Skeletal muscle tissue (tissue), 3 donors: ENCODE measurements at regions not wholly inside any gene's neighbourhood (a gene's known extent, or its start where the extent isn't known, plus 50 kb on each side); places are given as distances from the start of the nearest gene placed in this dataset.

Experiments
- H3K27ac ChIP-seq: one replicate; pipeline ENCODE4 v1.7.0; 2013; ENCODE audit warnings: mild to moderate bottlenecking, low read depth, low read length, inconsistent platforms
- H3K27me3 ChIP-seq, 3 donors: one replicate each; pipeline ENCODE4 v1.7.0; 2013; ENCODE audit warnings: low read length in 3 of 3; ENCODE audit not compliant: control insufficient read depth in 3 of 3, insufficient read depth in 3 of 3
- H3K36me3 ChIP-seq, 3 donors: one replicate each; pipeline ENCODE4 v1.7.0; 2013; ENCODE audit warnings: low read length in 3 of 3; ENCODE audit not compliant: control insufficient read depth in 3 of 3, insufficient read depth in 3 of 3
- H3K4me1 ChIP-seq, 3 donors: one replicate each; pipeline ENCODE4 v1.7.0; 2013; ENCODE audit warnings: low read length in 3 of 3, mild to moderate bottlenecking in 3 of 3; ENCODE audit not compliant: control insufficient read depth in 3 of 3, insufficient read depth in 3 of 3
- H3K4me3 ChIP-seq, 3 donors: one replicate each; pipeline ENCODE4 v1.7.0; 2013; ENCODE audit warnings: low read length in 3 of 3
- H3K9ac ChIP-seq, 3 donors: one replicate each; pipeline ENCODE4 v1.7.0; 2013; ENCODE audit warnings: low read length in 3 of 3, mild to moderate bottlenecking in 3 of 3, moderate library complexity in 2 of 3, low read depth in 1 of 3
- H3K9me3 ChIP-seq, 3 donors: one replicate each; pipeline ENCODE4 v1.7.0; 2013; ENCODE audit warnings: low read length in 3 of 3; ENCODE audit not compliant: control insufficient read depth in 3 of 3
- donor health status: Osteomylitis.

DNA sequence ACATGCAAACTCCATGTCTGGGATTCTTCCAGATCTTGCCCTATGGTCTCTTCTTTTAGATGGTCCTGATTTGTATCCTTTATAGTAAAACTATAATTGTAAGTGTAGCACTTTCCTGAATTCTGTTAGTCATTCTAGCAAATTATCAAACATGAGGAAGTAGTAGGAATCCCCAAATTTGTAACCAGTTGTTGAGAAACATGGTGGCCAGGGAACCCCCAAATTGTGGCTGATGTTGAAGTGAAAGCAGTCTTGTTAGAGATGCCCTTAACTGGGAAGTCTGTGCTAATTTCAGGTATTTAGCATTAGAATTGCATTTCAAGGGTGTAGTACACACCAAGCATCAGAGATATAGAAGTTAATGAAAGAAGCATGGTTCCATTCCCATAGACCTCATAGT is 180.4 kb upstream of the STT3B start:
- Histone ChIP-seq H3K27me3 (no peaks in the 10 kb centered on the region), H3K4me1 (no peaks in the 10 kb centered on the region), H3K36me3 (no peaks in the 10 kb centered on the region), H3K9me3 (peaks cover 0 to 2% (median 0%) of the 10 kb centered on the region in 3 donors), H3K9ac (no peak overlapping the region), H3K27ac (no peak overlapping the region), H3K4me3 (no peak overlapping the region)

DNA sequence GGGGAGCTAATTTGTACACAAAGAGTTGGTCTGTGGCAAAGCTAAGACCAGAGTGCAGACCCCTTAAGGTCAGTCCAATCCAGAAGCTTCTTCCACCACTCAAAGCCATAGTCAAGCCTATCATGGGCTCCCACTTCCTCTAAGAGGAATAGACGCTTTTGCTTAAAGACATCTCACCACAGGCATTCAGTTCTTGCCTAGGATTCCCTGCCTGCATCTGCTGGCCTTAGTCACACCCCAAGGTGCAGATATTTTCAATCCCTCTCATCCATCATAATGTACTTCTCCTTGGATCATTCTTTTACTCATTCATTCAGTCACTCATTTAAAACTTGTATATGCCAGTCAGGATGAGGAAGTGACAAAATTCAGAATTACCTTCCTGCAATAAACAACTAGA is 179.6 kb upstream of the STT3B start:
- Histone ChIP-seq H3K36me3 (no peaks in the 10 kb centered on the region), H3K9me3 (peaks cover 0 to 2% (median 0%) of the 10 kb centered on the region in 3 donors), H3K9ac (no peak overlapping the region), H3K27me3 (no peaks in the 10 kb centered on the region), H3K4me1 (no peaks in the 10 kb centered on the region), H3K4me3 (no peak overlapping the region), H3K27ac (no peak overlapping the region)

DNA sequence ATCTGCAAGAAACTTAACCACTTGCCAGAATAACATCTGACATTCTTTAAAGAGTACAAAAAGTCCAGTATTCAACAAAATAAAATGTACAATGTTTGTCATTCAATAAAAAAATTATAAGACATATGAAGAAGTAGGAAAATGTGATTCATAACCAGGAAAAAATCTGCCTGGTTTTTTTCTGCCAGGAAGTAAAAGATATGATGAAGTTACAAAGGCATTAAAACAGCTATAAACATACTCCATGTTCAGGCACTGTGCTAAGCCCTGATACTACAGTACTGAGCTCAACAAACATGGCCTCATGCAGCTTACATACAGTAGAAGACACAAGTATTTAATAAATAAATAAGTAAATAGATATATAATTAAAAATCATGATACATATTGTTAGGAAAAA is 178.4 kb upstream of the STT3B start:
- H3K4me3 ChIP-seq: no peak overlapping the region
- H3K27ac ChIP-seq: no peak overlapping the region
- H3K4me1 ChIP-seq: no peaks in the 10 kb centered on the region
- no peak overlapping the region for H3K9ac ChIP-seq
- H3K9me3 ChIP-seq: peaks cover 0 to 2% (median 0%) of the 10 kb centered on the region in 3 donors
- H3K36me3 ChIP-seq: no peaks in the 10 kb centered on the region
- H3K27me3 ChIP-seq: no peaks in the 10 kb centered on the region

DNA sequence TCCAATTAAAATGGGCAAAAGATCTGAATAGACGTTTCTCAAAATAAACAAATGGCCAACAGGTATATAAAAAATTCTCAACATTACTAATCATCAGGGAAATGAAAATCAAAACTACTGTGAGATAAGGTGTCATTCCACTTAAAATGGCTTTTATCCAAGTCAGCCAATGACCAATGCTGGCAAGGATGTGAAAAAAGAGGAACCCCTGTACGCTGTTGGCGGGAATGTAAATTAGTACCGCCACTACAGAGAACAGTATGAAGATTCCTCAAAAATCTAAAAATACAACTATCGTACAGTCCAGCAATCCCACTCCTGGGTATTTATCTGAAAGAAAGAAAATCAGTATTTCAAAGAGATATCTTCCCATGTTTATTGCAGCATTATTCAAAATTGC is 176.9 kb upstream of the STT3B start:
- Histone ChIP-seq H3K4me1 (no peaks in the 10 kb centered on the region), H3K27me3 (no peaks in the 10 kb centered on the region), H3K4me3 (no peak overlapping the region), H3K9ac (no peak overlapping the region), H3K36me3 (no peaks in the 10 kb centered on the region), H3K9me3 (peaks cover 0 to 2% (median 0%) of the 10 kb centered on the region in 3 donors), H3K27ac (no peak overlapping the region)

DNA sequence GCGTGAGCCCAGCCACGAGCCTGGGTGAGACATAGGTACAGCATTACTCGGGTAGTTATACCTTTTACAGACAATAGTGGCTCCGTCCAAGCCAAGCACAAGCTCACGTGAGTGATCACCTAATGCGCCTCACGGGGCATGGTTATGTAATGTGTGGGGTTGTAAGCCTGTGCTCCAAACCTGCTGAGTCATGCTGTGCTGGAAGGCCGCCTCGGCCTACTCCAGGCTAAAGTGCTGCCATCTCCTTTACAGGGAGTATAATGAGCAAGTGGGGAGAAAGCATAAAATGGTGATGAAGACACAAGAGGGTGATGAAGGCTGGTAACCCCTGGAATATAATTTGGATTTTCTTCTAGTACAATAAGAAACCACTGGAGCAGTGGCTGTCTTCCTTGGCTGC is 175.8 kb upstream of the STT3B start:
- H3K9me3 ChIP-seq: peaks cover 0 to 2% (median 0%) of the 10 kb centered on the region in 3 donors
- no peaks in the 10 kb centered on the region for H3K27me3 ChIP-seq
- no peaks in the 10 kb centered on the region for H3K4me1 ChIP-seq
- no peaks in the 10 kb centered on the region for H3K36me3 ChIP-seq
- no peak overlapping the region for H3K9ac ChIP-seq
- H3K27ac ChIP-seq: no peak overlapping the region
- no peak overlapping the region for H3K4me3 ChIP-seq

DNA sequence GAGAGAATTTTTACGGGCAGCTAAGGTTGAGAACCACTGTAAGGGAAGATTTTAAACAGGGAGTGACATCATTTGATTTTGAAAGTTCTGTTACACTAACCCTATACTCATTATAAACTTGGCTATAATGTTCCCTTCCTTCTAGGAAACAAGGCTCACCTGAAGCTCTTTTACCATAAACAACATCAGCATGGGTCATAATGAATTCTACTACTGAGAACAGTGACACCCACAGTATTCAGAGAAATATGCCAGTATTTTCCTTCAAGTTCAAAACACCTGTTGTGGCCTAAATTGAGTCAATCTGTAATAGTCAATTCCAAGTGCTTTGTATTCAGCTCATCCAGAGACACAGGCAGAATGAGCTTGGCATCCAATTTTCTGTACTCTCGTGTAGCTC is 175.3 kb upstream of the STT3B start:
- Histone ChIP-seq H3K27me3 (no peaks in the 10 kb centered on the region), H3K4me1 (no peaks in the 10 kb centered on the region), H3K27ac (no peak overlapping the region), H3K9me3 (peaks cover 0 to 2% (median 0%) of the 10 kb centered on the region in 3 donors), H3K9ac (no peak overlapping the region), H3K36me3 (no peaks in the 10 kb centered on the region), H3K4me3 (no peak overlapping the region)

DNA sequence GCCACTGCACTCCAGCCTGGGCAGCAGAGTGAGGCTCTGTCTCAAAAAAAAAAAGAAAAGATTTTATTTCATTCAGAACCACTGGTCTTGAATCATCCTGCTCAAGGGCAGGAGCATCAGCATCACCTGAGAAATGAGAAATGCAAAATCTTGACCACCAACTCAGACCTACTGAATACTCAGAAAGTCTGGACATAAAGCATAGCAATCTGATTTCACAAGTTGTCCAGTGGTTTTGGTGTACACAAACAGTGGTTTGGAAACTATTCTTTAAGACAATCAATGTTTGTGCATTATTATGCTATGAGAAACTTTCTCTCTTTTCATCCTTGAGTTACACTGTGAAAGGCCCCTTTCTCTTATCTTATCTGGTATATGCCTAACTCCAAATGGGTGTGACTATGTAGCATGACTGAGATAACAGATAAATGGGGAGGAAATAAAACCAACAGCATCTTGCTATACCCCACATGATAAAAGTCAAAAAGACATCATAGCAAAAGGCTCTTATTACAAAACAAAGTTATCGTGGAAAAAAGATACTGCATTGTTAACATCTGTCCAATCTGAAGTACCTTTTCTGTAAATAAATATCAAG is 174.2 kb upstream of the STT3B start:
- no peaks in the 10 kb centered on the region for H3K27me3 ChIP-seq
- no peaks in the 10 kb centered on the region for H3K36me3 ChIP-seq
- H3K4me1 ChIP-seq: no peaks in the 10 kb centered on the region
- H3K9ac ChIP-seq: no peak overlapping the region
- no peak overlapping the region for H3K27ac ChIP-seq
- H3K9me3 ChIP-seq: peaks cover 0 to 2% (median 0%) of the 10 kb centered on the region in 3 donors
- no peak overlapping the region for H3K4me3 ChIP-seq

DNA sequence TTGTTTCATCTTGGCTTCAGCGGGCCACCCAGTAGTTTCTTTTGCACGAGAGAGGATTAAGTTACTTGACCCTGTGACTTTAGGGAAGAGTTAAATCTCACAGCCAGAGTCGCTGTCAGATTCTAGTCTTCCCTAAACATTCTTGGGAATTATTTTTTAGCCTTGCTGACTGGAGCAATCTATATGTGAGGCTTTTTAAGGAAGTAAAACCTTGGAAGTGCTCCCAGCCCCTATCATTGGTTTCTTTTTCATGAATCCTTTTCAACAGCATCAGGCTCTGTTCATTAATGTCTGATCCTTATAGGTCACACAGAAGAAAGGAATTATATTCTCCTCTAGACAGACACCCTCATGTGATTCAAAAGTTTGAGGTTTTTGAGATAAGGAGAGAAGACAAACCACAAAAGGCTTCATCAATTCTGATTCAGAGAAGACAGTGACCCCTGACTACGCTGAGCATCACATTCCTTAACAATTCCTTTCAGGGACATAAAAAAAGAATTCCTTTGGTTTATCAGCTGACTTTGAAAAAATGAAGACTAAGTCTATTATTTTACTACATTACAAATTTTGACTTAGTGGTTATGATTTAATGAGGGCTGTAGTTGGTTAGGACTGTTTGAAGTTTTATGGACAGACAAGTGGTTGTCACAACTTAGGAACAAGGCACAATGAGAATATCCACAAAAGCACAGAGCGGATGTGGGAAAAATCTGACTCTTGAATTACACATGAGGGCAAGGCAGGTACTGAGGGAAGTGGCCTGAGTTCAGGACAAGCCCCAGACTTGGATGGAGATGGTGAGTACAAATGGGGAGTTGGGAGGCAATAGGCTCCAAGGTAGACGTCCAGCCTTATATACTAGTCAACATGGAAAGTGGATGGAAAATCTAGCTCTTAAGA is 171.1 kb upstream of the STT3B start:
- Histone ChIP-seq H3K9me3 (no peaks in the 10 kb centered on the region), H3K27me3 (no peaks in the 10 kb centered on the region), H3K27ac (no peak overlapping the region), H3K36me3 (no peaks in the 10 kb centered on the region), H3K9ac (no peak overlapping the region), H3K4me3 (no peak overlapping the region), H3K4me1 (no peaks in the 10 kb centered on the region)

DNA sequence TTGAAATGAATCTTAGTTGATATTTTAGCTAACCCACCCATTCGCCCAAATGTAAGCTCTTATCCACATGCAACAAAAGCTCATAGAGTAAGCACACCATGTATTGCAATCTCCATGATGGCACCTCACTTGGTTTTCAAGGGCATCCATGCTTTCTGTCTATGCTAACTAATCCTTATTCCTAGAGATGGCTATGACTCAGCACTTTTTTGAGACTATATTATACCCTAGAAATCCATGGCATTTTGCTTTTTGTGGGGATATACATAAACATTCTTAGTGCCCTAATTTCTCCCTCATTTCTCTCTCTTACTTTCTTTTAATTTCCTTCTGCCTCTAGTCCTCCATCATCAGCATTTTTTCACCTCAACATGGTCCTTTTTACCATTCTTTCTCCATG is 168.5 kb upstream of the STT3B start:
- no peak overlapping the region for H3K4me3 ChIP-seq

DNA sequence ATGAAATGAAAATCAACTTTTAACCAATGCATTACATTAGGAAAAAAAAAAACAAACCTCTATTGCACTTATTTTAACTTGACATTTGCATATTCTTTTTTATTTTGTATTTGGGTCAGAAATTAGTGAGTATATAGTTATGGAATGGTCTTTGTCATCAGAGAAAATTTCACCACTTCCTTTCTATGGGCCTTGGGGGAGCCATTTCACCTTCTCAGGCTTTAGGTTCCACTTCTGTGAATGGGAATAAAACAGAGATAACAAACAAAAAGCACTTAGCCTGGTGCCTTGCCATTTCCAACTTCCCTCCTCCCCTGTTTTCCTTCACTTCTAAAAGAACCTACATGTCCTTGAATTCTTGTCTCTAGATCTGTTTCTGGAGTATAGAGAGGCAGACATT is 168.0 kb upstream of the STT3B start:
- no peak overlapping the region for H3K9ac ChIP-seq
- no peaks in the 10 kb centered on the region for H3K4me1 ChIP-seq
- no peaks in the 10 kb centered on the region for H3K36me3 ChIP-seq
- no peaks in the 10 kb centered on the region for H3K9me3 ChIP-seq
- H3K27ac ChIP-seq: no peak overlapping the region
- H3K27me3 ChIP-seq: no peaks in the 10 kb centered on the region
- H3K4me3 ChIP-seq: no peak overlapping the region

More for the DNA sequence above, 168.5 kb upstream of the STT3B start:
- Histone ChIP-seq H3K27ac (no peak overlapping the region), H3K9me3 (no peaks in the 10 kb centered on the region), H3K9ac (no peak overlapping the region), H3K36me3 (no peaks in the 10 kb centered on the region), H3K27me3 (no peaks in the 10 kb centered on the region), H3K4me1 (no peaks in the 10 kb centered on the region)
